ENCODE measurements at regions not wholly inside any gene's neighbourhood (a gene's known extent, or its start where the extent isn't known, plus 50 kb on each side); places are given as distances from the start of the nearest gene placed in this dataset.

- peak; percentile 67 for TF ChIP-seq CTCF (IDR thresholded peaks at IDR 0.05; ENCODE audit: insufficient read depth, low read length, poor library complexity, severe bottlenecking)
- no peak for TF ChIP-seq EZH2phosphoT487 (conservative IDR thresholded peaks at IDR 0.05; ENCODE audit: low read length)
Measured at GRCh38 chr13:46492946-46493345, 60.0 kb upstream of the LRCH1 start.

All from SU-DHL-6 (cell line).